Epithelial cell of esophagus (primary cell): ENCODE measurements at regions not wholly inside any gene's neighbourhood (a gene's known extent, or its start where the extent isn't known, plus 50 kb on each side); places are given as distances from the start of the nearest gene placed in this dataset.
A peak's percentile ranks its signal among the peaks of the same experiment; 100 is the strongest.

ENCODE experiments used
- DNase-seq: peaks from one replicate; pipeline ENCODE4 v3.0.0; 2010; ENCODE audit warnings: low read depth
- H3K4me3 ChIP-seq: 2 replicates; pipeline ENCODE4 v1.5.1; 2011; ENCODE audit warnings: mild to moderate bottlenecking, low read length, control low read depth
- TF ChIP-seq, protein P1 (sequence below): IDR thresholded peaks from 2 replicates; pipeline ENCODE4 v1.5.1; 2011; ENCODE audit warnings: low read depth, mild to moderate bottlenecking, low read length, control low read depth, inconsistent platforms; ENCODE audit not compliant: insufficient read depth; ENCODE audit errors: missing control alignments

DNA sequence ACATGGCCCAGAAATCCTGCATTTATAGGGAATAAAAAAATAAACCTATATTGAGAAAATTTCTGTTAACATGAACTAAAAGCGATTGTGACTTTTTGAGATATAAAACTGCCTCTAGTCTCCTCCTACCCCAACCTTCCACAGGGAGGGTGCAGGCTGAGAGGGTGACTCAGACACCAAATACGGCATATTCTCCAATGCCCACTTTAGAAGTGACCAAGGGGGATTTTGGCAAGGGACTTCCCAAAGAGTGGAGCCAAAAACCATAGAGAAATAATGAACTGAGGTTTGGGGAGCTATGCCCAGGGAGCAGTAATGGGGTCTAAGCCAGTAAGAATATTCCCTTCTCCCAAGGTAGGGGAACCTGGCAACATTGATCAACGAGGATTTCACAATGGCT is 124.9 kb upstream of the ZC3H12C start:
- no peak for DNase-seq
- TF ChIP-seq, protein P1, sequence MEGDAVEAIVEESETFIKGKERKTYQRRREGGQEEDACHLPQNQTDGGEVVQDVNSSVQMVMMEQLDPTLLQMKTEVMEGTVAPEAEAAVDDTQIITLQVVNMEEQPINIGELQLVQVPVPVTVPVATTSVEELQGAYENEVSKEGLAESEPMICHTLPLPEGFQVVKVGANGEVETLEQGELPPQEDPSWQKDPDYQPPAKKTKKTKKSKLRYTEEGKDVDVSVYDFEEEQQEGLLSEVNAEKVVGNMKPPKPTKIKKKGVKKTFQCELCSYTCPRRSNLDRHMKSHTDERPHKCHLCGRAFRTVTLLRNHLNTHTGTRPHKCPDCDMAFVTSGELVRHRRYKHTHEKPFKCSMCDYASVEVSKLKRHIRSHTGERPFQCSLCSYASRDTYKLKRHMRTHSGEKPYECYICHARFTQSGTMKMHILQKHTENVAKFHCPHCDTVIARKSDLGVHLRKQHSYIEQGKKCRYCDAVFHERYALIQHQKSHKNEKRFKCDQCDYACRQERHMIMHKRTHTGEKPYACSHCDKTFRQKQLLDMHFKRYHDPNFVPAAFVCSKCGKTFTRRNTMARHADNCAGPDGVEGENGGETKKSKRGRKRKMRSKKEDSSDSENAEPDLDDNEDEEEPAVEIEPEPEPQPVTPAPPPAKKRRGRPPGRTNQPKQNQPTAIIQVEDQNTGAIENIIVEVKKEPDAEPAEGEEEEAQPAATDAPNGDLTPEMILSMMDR, result no peak
- no peak overlapping the region for H3K4me3 ChIP-seq

DNA sequence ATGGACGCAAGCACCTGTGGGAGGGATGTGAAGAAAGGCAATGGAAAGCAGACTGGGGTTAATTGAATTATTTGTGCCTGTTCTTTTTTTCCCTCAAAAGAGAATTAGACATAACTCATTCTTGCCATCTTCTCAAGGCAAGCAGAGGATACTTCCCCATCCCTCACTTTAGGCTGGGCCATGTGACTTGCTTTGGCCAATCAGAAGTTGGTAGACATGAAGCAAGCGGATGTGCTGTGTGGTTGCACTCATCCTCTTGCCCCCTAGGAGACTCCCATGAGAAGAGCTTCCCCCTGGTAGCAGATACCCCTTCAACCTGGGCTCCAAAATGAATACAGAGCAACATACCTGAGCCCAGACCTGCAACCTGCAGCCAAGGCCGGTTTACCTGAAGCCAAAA is 124.4 kb upstream of the ZC3H12C start:
- H3K4me3 ChIP-seq, result no peak overlapping the region
- DNase-seq, result no peak
- TF ChIP-seq, protein P1, result no peak

DNA sequence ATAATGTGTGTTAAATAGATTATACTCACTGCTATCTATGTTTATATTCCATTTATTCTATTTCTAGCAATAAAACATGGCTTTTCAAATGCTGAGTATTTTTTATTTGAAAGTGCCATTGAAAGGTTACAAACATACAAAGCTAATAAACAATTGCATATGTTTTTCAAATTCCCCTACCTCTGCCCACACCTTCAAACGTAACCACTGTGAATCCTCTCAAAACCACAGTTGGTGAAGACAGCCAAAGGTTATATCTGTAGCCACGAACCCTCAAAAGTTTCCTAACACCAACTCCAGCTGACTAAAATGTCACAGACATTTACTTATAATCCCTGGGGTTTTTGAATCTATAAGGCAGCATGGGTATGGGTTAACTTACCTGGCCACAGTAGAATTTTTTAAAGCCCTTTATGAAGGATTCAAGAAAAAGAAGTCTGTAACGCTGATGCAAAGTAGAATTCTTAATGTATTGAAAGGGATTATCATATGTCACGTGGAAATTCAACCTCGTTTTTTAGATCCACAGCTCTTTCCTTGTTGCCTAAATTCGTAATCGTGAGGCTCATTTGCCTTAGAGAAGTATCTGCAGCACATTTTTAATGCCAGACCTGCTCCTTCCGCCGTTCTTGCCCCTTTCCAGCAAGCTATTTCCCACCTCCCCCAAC is 122.5 kb upstream of the ZC3H12C start:
- no peak overlapping the region for H3K4me3 ChIP-seq
- DNase-seq, result no peak
- TF ChIP-seq, protein P1, result no peak

DNA sequence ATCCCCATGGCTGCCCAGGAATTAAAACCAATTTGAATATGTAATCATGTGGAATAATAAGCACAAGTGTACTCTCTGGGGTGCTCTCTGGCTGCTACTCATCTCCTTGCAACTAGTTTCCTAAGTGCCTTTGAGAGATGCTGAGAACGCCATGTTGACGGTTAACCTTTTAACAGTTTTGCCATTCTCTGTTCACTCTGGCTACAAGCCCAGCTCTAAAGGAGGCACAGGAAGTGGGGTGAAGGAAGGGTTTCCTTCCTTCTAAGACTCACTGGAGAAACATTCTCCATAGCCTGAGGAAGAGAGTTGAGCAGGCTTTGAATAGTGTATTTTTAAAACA is 122.0 kb upstream of the ZC3H12C start:
- TF ChIP-seq, protein P1, result no peak
- DNase-seq, result peak; percentile 63
- no peak overlapping the region for H3K4me3 ChIP-seq

DNA sequence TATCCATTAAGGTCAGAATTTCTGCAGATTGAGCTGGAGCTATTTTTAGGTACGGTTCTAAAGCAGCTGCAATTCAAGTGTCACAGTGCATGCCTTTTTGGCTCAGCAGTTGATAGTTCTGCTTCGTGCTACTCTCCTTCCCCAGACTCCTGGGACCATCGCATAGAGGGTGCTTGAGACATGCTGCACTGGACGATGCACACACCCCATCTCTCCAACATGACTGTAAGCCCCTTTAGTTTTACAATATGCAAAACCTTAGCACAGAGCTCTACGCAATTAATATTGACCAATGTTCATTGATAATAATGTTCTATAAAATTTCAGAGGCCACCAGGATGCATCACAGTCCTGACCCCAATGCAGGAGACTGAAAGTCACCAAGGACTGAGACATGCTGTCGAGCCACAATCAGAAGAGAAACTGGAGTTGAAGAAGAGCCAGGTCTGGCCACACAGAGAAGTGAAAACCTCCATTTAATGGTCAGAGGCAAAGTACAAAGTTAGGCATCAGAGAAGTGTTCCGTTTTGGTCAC is 120.9 kb upstream of the ZC3H12C start:
- no peak for DNase-seq
- TF ChIP-seq, protein P1, result no peak
- H3K4me3 ChIP-seq, result no peak overlapping the region

DNA sequence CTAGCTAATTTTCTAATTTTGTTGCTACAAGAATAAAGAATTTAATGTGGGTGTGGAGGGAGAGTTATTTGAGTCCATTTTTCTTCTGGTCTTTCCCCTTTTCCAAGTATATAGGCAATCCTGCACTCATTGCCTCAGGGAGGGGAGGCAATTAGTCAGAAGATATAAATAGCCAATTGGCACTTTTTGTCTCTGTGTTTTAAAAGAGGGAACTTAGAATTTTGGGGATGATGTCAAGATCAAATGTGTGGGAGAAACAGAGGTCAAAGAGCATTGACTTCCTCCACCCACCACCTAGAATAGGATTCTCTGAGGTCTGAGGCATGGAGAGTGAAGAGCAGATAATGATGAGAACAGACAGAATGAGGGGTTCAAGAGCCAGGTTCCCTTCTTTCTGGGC is 120.3 kb upstream of the ZC3H12C start:
- TF ChIP-seq, protein P1, result no peak
- peak; percentile 19 for DNase-seq
- no peak overlapping the region for H3K4me3 ChIP-seq

DNA sequence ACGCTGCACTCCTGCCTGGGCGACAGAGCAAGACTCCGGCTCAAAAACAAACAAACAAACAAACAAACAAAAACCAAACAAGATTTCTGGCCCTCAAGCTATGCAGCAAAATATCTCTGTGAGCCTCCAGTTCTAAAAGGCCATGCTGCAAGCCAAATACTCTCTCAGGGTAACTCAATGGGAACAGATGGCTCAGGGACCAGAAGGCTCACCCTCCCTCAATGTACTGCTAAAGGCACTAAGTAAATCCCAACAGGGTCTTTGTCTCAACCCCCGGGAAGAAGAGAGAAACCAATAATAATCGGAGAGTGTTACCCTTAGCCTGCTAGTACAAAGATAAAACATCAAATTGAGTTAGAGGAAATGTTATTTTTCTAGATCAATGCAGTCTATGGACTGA is 119.7 kb upstream of the ZC3H12C start:
- no peak overlapping the region for H3K4me3 ChIP-seq
- TF ChIP-seq, protein P1, result no peak
- DNase-seq, result no peak
